Naive B cell (primary cell): ENCODE measurements at regions not wholly inside any gene's neighbourhood (a gene's known extent, or its start where the extent isn't known, plus 50 kb on each side); places are given as distances from the start of the nearest gene placed in this dataset.

Source experiments
- ATAC-seq, 2 donors: fragments of 150-1000 bp; cut with Tn5 transposase; 2 replicates each; pipeline ENCODE4 v1.10.0; 2021; ENCODE audit warnings: low read depth in 2 of 2, mild to moderate bottlenecking in 2 of 2, moderate library complexity in 2 of 2
- DNase-seq: peaks from one replicate; pipeline ENCODE4 v3.0.0; 2022
- H3K27ac Mint-ChIP-seq, 6 donors: one replicate each; pipeline ENCODE4 v1.8.0; 2020 to 2022; ENCODE audit warnings: mild to moderate bottlenecking in 6 of 6, mixed read lengths in 6 of 6, moderate library complexity in 5 of 6, inconsistent platforms in 2 of 6
- H3K27me3 Mint-ChIP-seq, 3 donors: one replicate each; pipeline ENCODE4 v1.8.0; 2021 to 2022; ENCODE audit warnings: mixed read lengths in 3 of 3, mild to moderate bottlenecking in 1 of 3
- H3K36me3 Mint-ChIP-seq, 2 donors: one replicate each; pipeline ENCODE4 v1.8.0; 2020 to 2022; ENCODE audit warnings: mixed read lengths in 2 of 2, inconsistent platforms in 1 of 2, mild to moderate bottlenecking in 1 of 2
- H3K4me1 Mint-ChIP-seq, 3 donors: one replicate each; pipeline ENCODE4 v1.8.0; 2020 to 2022; ENCODE audit warnings: mixed read lengths in 3 of 3, inconsistent platforms in 1 of 3, mild to moderate bottlenecking in 1 of 3, moderate library complexity in 1 of 3
- H3K4me3 Mint-ChIP-seq, 8 donors: one replicate each; pipeline ENCODE4 v1.8.0; 2020 to 2022; ENCODE audit warnings: mild to moderate bottlenecking in 8 of 8, mixed read lengths in 8 of 8, moderate library complexity in 8 of 8, inconsistent platforms in 2 of 8
- H3K9me3 Mint-ChIP-seq, 7 donors: one replicate each; pipeline ENCODE4 v1.8.0; 2020 to 2022; ENCODE audit warnings: mixed read lengths in 7 of 7, mild to moderate bottlenecking in 5 of 7, inconsistent platforms in 2 of 7, moderate library complexity in 1 of 7

DNA sequence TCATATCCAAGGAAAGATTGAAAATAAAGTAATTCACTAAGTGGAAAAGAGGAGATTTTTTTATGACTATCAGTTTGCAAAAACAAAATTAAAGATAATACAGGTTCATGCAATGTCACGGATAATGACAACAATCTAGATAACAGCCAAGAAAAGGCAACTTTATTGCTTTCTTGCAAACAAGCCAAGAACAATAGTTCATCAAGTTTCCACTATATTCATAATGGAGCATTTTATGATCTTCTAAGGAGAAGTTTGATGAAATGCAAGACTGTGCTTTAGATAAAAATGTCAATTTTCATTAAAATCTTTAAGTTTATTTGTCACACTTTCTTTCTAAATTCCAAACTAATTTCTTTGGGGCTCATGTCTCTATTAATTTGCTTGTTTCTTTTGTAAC lies 53.9 kb upstream of the NRP1 start:
- H3K27me3 Mint-ChIP-seq = peaks cover 0 to 6% (median 0%) of the 10 kb centered on the region in 3 donors
- H3K27ac Mint-ChIP-seq = no peak overlapping the region
- no peak overlapping the region for H3K4me3 Mint-ChIP-seq
- H3K9me3 Mint-ChIP-seq = no peaks in the 10 kb centered on the region
- no peaks in the 10 kb centered on the region for H3K36me3 Mint-ChIP-seq
- ATAC-seq (no peak), DNase-seq (no peak)
- H3K4me1 Mint-ChIP-seq = no peaks in the 10 kb centered on the region

GRCh38 chr10:33387720-33388119 lies 53.3 kb upstream of the NRP1 start:
- H3K27ac Mint-ChIP-seq = no peak overlapping the region
- no peaks in the 10 kb centered on the region for H3K9me3 Mint-ChIP-seq
- ATAC-seq = no peak
- no peaks in the 10 kb centered on the region for H3K4me1 Mint-ChIP-seq
- H3K36me3 Mint-ChIP-seq = no peaks in the 10 kb centered on the region
- DNase-seq = no peak
- H3K27me3 Mint-ChIP-seq = peaks cover 0 to 6% (median 0%) of the 10 kb centered on the region in 3 donors
- H3K4me3 Mint-ChIP-seq = no peak overlapping the region

DNA sequence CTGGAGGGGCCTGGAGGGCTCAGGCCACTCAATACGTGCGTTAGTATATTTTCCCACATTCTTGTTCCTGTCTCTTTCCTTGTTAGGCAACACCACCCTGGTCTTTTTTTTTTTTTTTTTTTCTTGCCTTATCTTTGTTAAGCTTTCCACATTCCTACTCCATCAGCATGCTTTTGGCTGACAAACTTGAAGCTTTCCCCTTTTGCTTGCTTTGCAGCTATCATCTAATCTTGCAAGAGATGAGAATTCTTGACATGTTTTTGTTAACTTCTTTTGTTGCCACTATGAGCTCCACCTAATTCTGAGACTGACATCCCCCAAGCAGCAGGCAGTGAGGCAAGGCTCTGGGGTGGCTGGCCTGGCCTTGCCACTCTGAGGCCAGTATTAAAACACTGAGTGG lies 52.5 kb upstream of the NRP1 start:
- Mint-ChIP-seq H3K27ac (no peak overlapping the region), H3K36me3 (no peaks in the 10 kb centered on the region), H3K4me1 (no peaks in the 10 kb centered on the region), H3K9me3 (no peaks in the 10 kb centered on the region), H3K4me3 (no peak overlapping the region), H3K27me3 (peaks cover 0 to 6% (median 0%) of the 10 kb centered on the region in 3 donors)
- no peak for DNase-seq
- ATAC-seq = no peak

GRCh38 chr10:33385686-33386085 lies 51.2 kb upstream of the NRP1 start:
- Mint-ChIP-seq H3K9me3 (no peaks in the 10 kb centered on the region), H3K4me3 (no peak overlapping the region), H3K27ac (no peak overlapping the region), H3K27me3 (peaks cover 0 to 6% (median 0%) of the 10 kb centered on the region in 3 donors), H3K36me3 (no peaks in the 10 kb centered on the region), H3K4me1 (no peaks in the 10 kb centered on the region)
- no peak for ATAC-seq
- DNase-seq = no peak

DNA sequence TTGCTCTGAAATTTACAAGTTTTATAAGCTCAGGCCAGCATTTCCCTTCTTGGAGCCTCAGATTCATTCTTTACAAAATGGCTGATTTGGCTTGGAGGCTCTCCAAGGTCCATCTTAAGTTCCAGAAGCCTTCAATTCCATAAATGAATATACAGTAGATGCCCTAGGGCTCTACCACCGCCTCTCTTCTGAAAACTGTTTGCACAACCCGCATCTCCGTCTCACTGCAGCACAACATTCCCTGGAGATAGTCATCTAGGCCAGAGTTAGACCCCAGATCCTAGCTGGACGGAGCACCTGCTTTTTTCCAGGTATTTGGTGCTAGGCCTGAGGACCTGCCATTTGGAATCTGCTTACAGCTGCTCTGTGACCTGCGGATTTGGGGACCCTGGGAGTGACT lies 50.5 kb upstream of the NRP1 start:
- ATAC-seq = no peak
- DNase-seq = no peak
- no peak overlapping the region for H3K27ac Mint-ChIP-seq
- H3K9me3 Mint-ChIP-seq = no peaks in the 10 kb centered on the region
- H3K4me1 Mint-ChIP-seq = no peaks in the 10 kb centered on the region
- H3K27me3 Mint-ChIP-seq = peaks cover 0 to 6% (median 0%) of the 10 kb centered on the region in 3 donors
- no peak overlapping the region for H3K4me3 Mint-ChIP-seq
- H3K36me3 Mint-ChIP-seq = no peaks in the 10 kb centered on the region
